ENCODE measurements at regions not wholly inside any gene's neighbourhood (a gene's known extent, or its start where the extent isn't known, plus 50 kb on each side); places are given as distances from the start of the nearest gene placed in this dataset.
"Not testable (repeated sequence)": the region's sequence is repeated elsewhere in the genome, so short reads cannot be mapped to it uniquely, and the experiment has no call there.

GRCh38 chr15:20388161-20388560 lies 153.4 kb downstream of the GOLGA6L6 start:
- TF ChIP-seq CTCF, MAX (IDR thresholded peaks at IDR 0.05; ENCODE audit: low read depth, low read length): not testable (repeated sequence)

All from NB4 (cell line).